Kidney (tissue), 13 donors: ENCODE measurements at regions not wholly inside any gene's neighbourhood (a gene's known extent, or its start where the extent isn't known, plus 50 kb on each side); places are given as distances from the start of the nearest gene placed in this dataset.

ENCODE experiments used
- DNase-seq, 5 donors: peaks; one replicate each; pipeline ENCODE4 v3.0.0-alpha.2; 2013 to 2020
- FAIRE-seq: peaks from 2 replicates; lab custom pipeline; 2012; peaks lifted over from hg19 to GRCh38; lab: Jason Lieb, UNC
- H3K27ac ChIP-seq, 2 donors: one replicate each; pipeline ENCODE4 v1.7.0; 2013; ENCODE audit warnings: low read depth in 2 of 2, low read length in 2 of 2, inconsistent platforms in 1 of 2
- H3K27me3 ChIP-seq: one replicate; pipeline ENCODE4 v1.7.1; 2013; ENCODE audit warnings: low read length, inconsistent platforms; ENCODE audit not compliant: control insufficient read depth, insufficient read depth
- H3K36me3 ChIP-seq, 3 donors: one replicate each; pipeline versions ENCODE4 v1.7.0 to v1.7.1; 2013; ENCODE audit warnings: low read length in 3 of 3, control low read depth in 1 of 3, inconsistent platforms in 1 of 3; ENCODE audit not compliant: insufficient read depth in 3 of 3, control insufficient read depth in 2 of 3
- H3K4me1 ChIP-seq, 3 donors: one replicate each; pipeline versions ENCODE4 v1.7.0 to v1.7.1; 2013; ENCODE audit warnings: low read length in 3 of 3, inconsistent platforms in 1 of 3, low read depth in 1 of 3; ENCODE audit not compliant: control insufficient read depth in 2 of 3, insufficient read depth in 2 of 3
- H3K4me3 ChIP-seq, 3 donors: one replicate each; pipeline versions ENCODE4 v1.7.0 to v1.8.1; 2013; ENCODE audit warnings: low read length in 3 of 3, control low read depth in 1 of 3, inconsistent platforms in 1 of 3
- H3K9ac ChIP-seq, 3 donors: one replicate each; pipeline versions ENCODE4 v1.7.0 to v1.7.1; 2013; ENCODE audit warnings: low read length in 3 of 3, control low read depth in 1 of 3, inconsistent platforms in 1 of 3
- H3K9me3 ChIP-seq, 3 donors: one replicate each; pipeline versions ENCODE4 v1.7.0 to v1.7.1; 2013; ENCODE audit warnings: low read length in 3 of 3, control low read depth in 1 of 3, inconsistent platforms in 1 of 3; ENCODE audit not compliant: control insufficient read depth in 2 of 3, insufficient read depth in 1 of 3
- CTCF ChIP-seq: IDR thresholded peaks from 3 replicates; pipeline ENCODE4 v1.5.1; 2012; ENCODE audit warnings: mild to moderate bottlenecking, moderate library complexity, borderline replicate concordance; ENCODE audit not compliant: insufficient read depth; ENCODE audit errors: extremely low read depth
- intact Hi-C: fragments of 100-400 bp; cut with DNase I; formaldehyde crosslinking; loops from one replicate; pipeline ENCODE4 v1.11.1; 2022
- donor health status: control.
- donor health status: control.
- donor health status: control.
- donor health status: control.
- donor health status: control.
- donor health status: DM: yes; HTN: yes; CAD: no.
- donor health status: Normal renal cell carcinoma (clear cell type).

- Histone ChIP-seq H3K36me3 (no peaks in the 10 kb centered on the region), H3K27me3 (no peaks in the 10 kb centered on the region), H3K4me3 (no peak overlapping the region), H3K27ac (no peak overlapping the region), H3K9ac (no peak overlapping the region), H3K9me3 (no peaks in the 10 kb centered on the region), H3K4me1 (no peaks in the 10 kb centered on the region)
- no peak for FAIRE-seq
- DNase-seq: peak in 4 of 5 donors; percentile 57 to 68 (median 60)
- no peak for TF ChIP-seq CTCF
- intact Hi-C loops: no loop called here
Measured at GRCh38 chr18:46321955-46322354, 217.8 kb downstream of the HAUS1 start.

GRCh38 chr18:46322411-46322891 is 218.3 kb downstream of the HAUS1 start:
- Histone ChIP-seq H3K36me3 (no peaks in the 10 kb centered on the region), H3K9me3 (no peaks in the 10 kb centered on the region), H3K27me3 (no peaks in the 10 kb centered on the region), H3K4me3 (no peak overlapping the region), H3K4me1 (no peaks in the 10 kb centered on the region), H3K9ac (no peak overlapping the region), H3K27ac (no peak overlapping the region)
- FAIRE-seq: no peak
- DNase-seq: peak in 1 of 5 donors; percentile 68
- TF ChIP-seq CTCF: no peak
- intact Hi-C loops: no loop called here

- intact Hi-C loops: no loop called here
- no peaks in the 10 kb centered on the region for H3K36me3 ChIP-seq
- H3K27me3 ChIP-seq: no peaks in the 10 kb centered on the region
- FAIRE-seq: no peak
- no peak for TF ChIP-seq CTCF
- H3K4me1 ChIP-seq: no peaks in the 10 kb centered on the region
- H3K4me3 ChIP-seq: no peak overlapping the region
- no peaks in the 10 kb centered on the region for H3K9me3 ChIP-seq
- H3K27ac ChIP-seq: no peak overlapping the region
- peak in 3 of 5 donors; percentile 17 to 56 (median 27) for DNase-seq
- no peak overlapping the region for H3K9ac ChIP-seq
Measured at GRCh38 chr18:46322941-46323340, 218.8 kb downstream of the HAUS1 start.
